Left ventricle myocardium inferior (tissue), 1 donor: ENCODE measurements at regions not wholly inside any gene's neighbourhood (a gene's known extent, or its start where the extent isn't known, plus 50 kb on each side); places are given as distances from the start of the nearest gene placed in this dataset.

Source experiments
- DNase-seq: peaks from one replicate; pipeline ENCODE4 v3.0.0-alpha.2; 2020
- H3K27ac ChIP-seq: fragments of 200-600 bp; replicated peaks from 2 replicates; pipeline ENCODE4 v1.8.0; 2021
- H3K27me3 ChIP-seq: fragments of 200-600 bp; 2 replicates; pipeline ENCODE4 v1.8.0; 2021; ENCODE audit warnings: low read depth
- H3K36me3 ChIP-seq: fragments of 200-600 bp; 2 replicates; pipeline ENCODE4 v1.8.0; 2021
- H3K4me1 ChIP-seq: fragments of 200-600 bp; 2 replicates; pipeline ENCODE4 v1.8.0; 2021
- H3K4me3 ChIP-seq: fragments of 200-600 bp; 2 replicates; pipeline ENCODE4 v1.8.0; 2021; ENCODE audit warnings: mild to moderate bottlenecking, moderate library complexity
- H3K9me3 ChIP-seq: fragments of 200-600 bp; replicated peaks from 2 replicates; pipeline ENCODE4 v1.8.0; 2021
- intact Hi-C: fragments of 100-400 bp; cut with micrococcal nuclease; formaldehyde crosslinking; loops from one replicate; pipeline ENCODE4 v1.11.0; 2022
- TF ChIP-seq, protein P1 (sequence below): fragments of 200-600 bp; IDR thresholded peaks from 2 replicates; pipeline ENCODE4 v1.8.0; 2021; ENCODE audit warnings: antibody characterized with exemption, mild to moderate bottlenecking, borderline replicate concordance
- donor health status: DM: no; HTN: yes; CAD: no; lungs with severe emphysema.

- Histone ChIP-seq H3K4me1 (peaks cover 14% of the 10 kb centered on the region), H3K36me3 (no peaks in the 10 kb centered on the region), H3K27ac (no peak overlapping the region), H3K4me3 (no peak overlapping the region), H3K9me3 (no peaks in the 10 kb centered on the region), H3K27me3 (peaks cover 80% of the 10 kb centered on the region)
- TF ChIP-seq, protein P1, sequence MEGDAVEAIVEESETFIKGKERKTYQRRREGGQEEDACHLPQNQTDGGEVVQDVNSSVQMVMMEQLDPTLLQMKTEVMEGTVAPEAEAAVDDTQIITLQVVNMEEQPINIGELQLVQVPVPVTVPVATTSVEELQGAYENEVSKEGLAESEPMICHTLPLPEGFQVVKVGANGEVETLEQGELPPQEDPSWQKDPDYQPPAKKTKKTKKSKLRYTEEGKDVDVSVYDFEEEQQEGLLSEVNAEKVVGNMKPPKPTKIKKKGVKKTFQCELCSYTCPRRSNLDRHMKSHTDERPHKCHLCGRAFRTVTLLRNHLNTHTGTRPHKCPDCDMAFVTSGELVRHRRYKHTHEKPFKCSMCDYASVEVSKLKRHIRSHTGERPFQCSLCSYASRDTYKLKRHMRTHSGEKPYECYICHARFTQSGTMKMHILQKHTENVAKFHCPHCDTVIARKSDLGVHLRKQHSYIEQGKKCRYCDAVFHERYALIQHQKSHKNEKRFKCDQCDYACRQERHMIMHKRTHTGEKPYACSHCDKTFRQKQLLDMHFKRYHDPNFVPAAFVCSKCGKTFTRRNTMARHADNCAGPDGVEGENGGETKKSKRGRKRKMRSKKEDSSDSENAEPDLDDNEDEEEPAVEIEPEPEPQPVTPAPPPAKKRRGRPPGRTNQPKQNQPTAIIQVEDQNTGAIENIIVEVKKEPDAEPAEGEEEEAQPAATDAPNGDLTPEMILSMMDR: no peak
- no peak for DNase-seq
- intact Hi-C loops: no loop called here
Observed at GRCh38 chr22:49721211-49721763, 106.4 kb downstream of the BRD1 start.

GRCh38 chr22:49720279-49720959 lies 107.3 kb downstream of the BRD1 start:
- TF ChIP-seq, protein P1: no peak
- peaks cover 77% of the 10 kb centered on the region for H3K27me3 ChIP-seq

DNA sequence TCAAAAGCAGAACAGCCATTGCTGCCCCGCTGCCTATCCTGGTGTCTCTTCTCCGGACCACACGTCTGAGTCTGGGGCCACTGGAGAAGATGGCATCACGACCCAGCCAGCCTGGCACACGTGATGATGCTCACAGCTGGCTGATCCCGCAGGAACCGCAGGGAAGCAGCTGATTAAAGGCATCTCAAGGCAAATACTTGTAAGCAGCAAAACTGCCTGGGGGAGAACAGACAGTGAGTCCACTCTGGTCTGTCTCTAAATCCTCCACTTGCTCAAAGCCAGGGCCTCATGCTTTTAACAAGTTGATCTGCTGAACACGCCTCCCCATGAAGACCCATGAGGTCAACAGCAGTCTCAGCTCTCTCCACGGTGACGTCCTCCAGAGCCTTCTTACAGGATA lies 108.6 kb downstream of the BRD1 start:
- H3K36me3 ChIP-seq: no peaks in the 10 kb centered on the region
- H3K4me3 ChIP-seq: no peak overlapping the region
- peaks cover 2% of the 10 kb centered on the region for H3K4me1 ChIP-seq
- no peak overlapping the region for H3K27ac ChIP-seq
- peaks cover 68% of the 10 kb centered on the region for H3K27me3 ChIP-seq
- TF ChIP-seq, protein P1: no peak
- intact Hi-C loops: no loop called here
- H3K9me3 ChIP-seq: no peaks in the 10 kb centered on the region
- DNase-seq: no peak

More at GRCh38 chr22:49720279-49720959, 107.3 kb downstream of the BRD1 start:
- DNase-seq: no peak
- intact Hi-C loops: no loop called here
- Histone ChIP-seq H3K4me1 (peaks cover 14% of the 10 kb centered on the region), H3K36me3 (no peaks in the 10 kb centered on the region), H3K27ac (no peak overlapping the region), H3K9me3 (no peaks in the 10 kb centered on the region), H3K4me3 (no peak overlapping the region)

DNA sequence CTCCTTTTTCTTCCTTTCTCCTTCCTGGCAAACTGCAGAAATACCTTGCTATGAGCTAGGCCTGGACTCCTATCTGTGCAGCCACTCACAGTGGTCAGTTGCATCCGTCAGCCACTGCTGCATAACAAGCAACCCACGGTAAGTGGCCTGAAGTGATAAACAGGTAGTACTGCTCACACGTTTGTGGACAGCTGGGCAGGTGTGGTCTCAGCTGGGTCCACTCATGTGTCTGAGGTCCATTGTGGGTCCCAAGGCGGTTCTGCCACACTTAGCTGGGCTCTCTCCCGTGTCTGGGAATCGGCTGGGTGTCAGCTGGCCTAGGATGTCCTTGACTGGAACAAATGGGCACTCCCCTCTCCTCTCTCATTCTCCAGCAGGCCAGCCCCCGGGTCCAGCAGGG lies 109.3 kb downstream of the BRD1 start:
- Histone ChIP-seq H3K36me3 (no peaks in the 10 kb centered on the region), H3K27ac (no peak overlapping the region), H3K4me1 (no peaks in the 10 kb centered on the region), H3K9me3 (no peaks in the 10 kb centered on the region), H3K27me3 (peaks cover 65% of the 10 kb centered on the region), H3K4me3 (no peak overlapping the region)
- intact Hi-C loops: no loop called here
- no peak for DNase-seq
- TF ChIP-seq, protein P1: no peak

- intact Hi-C loops: no loop called here
- H3K27ac ChIP-seq: no peak overlapping the region
- H3K4me1 ChIP-seq: no peaks in the 10 kb centered on the region
- DNase-seq: no peak
- H3K4me3 ChIP-seq: no peak overlapping the region
- no peaks in the 10 kb centered on the region for H3K36me3 ChIP-seq
- H3K27me3 ChIP-seq: peaks cover 68% of the 10 kb centered on the region
- no peaks in the 10 kb centered on the region for H3K9me3 ChIP-seq
- TF ChIP-seq, protein P1: no peak
Observed at GRCh38 chr22:49717322-49717919, 110.3 kb downstream of the BRD1 start.
